Jurkat, Clone E6-1 (cell line): ENCODE measurements at regions not wholly inside any gene's neighbourhood (a gene's known extent, or its start where the extent isn't known, plus 50 kb on each side); places are given as distances from the start of the nearest gene placed in this dataset.
A peak's percentile ranks its signal among the peaks of the same experiment; 100 is the strongest.

Experiments
- DNase-seq: peaks from one replicate; pipeline ENCODE4 v3.0.0-alpha.2; 2011; ENCODE audit warnings: low read depth, low spot score
- H3K4me3 ChIP-seq: 2 replicates; pipeline ENCODE4 v1.5.1; 2011; ENCODE audit warnings: mild to moderate bottlenecking, low read length, control low read depth, moderate library complexity

DNA sequence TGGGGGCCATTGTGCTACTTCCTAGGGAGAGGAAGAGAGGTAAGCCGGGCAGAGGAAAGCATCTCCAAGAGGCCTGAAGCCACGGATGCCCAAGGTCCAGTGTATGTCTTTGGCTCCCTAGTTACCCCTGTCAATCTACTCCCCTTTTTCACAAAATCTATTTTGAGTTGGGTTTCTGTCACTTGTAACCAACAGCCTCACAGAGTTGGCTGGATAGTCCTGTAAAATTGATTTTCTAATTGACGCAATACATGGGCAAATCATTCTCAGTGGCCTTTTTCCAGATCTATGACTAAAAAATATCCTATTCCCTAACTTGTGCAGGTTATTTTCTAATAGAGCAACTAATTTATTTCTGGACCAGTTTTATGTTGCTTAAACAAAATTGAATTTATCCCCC lies 168.4 kb downstream of the IRS1 start:
- no peak overlapping the region for H3K4me3 ChIP-seq
- no peak for DNase-seq

DNA sequence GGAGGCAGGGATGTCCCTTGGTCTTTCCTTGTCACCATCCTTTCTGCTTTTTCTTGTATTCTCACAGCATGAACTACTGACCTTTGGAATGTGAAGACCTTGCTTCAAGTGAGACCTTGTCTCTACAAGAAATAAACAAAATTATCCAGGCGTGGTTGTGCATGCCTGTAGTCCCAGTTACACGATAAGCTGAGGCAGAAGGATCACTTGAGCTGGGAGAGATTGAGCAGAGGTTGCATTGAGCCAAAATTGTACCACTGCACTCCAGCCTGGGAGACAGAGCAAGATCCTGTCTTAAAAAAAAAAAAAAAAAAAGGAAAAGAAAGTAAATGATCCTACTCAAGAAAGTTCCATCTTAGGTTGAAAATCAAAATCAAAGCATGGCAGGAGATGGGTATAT lies 173.7 kb downstream of the IRS1 start:
- DNase-seq = no peak

DNA sequence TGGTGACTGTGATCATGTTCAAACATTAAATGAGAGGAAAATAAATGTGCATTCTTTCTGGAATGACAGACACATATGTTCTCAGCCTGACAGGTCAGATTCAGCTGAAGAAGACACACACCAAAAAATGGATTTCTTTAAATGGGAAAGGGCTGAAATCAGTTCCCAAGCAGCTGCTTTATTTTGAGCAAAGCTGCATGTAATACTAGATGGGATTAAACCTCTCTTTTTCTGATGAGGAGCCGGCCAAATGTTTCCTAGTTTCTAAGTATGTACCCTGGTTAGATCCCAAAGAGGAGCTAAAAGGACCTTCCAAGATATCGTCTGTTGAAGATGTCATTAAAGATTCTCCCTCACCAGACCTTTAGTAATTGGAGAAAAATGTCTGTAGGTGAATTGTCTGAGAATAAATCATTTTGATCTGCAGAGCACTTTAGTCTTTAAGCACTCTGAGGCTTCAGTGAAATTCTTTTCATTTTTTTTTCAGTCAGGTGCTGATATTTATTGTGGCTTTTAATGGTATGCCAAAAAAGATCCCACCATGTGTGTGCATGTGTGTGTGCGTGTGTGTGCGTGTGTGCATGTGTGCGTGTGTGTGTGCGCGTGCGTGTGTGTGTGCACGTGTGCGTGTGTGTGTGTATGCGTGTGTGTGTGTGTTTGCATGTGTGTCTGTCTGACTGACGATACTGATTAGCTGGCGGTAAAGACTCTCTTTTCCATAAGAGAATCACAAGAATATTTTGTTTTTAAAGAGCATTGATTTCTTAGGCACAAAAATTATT lies 175.8 kb downstream of the IRS1 start:
- no peak overlapping the region for H3K4me3 ChIP-seq
- no peak for DNase-seq

More for the DNA sequence above, 173.7 kb downstream of the IRS1 start:
- no peak overlapping the region for H3K4me3 ChIP-seq

DNA sequence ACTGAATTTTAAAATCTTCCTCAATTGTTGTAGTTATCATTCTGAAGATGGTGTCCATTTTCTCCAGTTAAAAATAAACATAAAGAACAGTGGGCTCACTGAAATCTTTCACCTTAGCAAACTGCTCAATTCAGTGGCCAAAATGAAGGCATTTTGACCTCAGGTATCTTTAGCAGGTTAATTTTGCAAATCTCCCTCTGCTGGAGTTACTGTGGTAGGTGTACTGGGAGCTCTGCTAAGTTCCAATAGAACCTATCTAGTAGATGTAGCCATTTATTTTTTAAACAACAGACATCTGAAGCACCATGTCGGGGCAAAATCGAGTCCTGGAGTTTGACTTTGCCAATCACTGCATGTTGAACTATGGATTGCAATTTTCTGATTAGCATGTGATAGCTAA lies 177.1 kb downstream of the IRS1 start:
- no peak for DNase-seq
- no peak overlapping the region for H3K4me3 ChIP-seq

DNA sequence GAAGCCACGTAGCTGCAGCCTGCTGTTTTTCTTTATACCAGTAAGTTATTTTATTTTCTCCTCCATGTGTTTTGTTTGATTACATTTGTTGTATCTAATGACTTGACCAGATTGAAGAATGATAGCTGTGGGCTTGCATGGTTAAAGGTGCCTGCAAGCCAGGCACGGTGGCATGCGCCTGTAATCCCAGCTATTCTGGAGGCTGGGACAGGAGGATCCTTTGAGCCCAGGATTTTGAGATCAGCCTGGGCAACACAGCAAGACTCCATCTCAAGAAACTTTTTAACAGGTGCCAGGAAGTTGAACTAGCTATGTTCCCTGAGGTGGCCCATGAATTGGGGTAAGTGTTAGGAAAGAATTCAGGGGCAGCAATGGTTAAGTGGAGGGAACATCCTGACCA lies 179.4 kb downstream of the IRS1 start:
- no peak overlapping the region for H3K4me3 ChIP-seq
- no peak for DNase-seq

DNA sequence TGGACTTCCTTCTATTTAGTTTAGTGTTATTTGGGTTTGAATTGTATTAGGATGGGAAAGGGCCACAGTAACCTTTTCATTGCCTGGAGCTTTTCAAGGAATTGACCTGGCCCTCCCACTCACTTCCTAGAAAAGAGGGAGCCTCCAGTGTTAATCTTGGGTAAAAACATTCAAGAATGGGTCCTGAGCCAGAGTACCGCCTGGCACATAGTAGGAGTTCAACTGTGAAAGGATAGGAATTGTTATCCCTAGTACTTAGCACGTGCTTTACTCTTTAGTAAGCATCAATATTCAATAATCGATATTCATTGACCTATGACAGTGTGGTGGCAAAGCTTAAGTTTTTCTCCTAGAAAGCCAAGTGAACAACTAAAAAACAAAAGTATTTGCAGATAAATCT lies 179.9 kb downstream of the IRS1 start:
- no peak for DNase-seq

DNA sequence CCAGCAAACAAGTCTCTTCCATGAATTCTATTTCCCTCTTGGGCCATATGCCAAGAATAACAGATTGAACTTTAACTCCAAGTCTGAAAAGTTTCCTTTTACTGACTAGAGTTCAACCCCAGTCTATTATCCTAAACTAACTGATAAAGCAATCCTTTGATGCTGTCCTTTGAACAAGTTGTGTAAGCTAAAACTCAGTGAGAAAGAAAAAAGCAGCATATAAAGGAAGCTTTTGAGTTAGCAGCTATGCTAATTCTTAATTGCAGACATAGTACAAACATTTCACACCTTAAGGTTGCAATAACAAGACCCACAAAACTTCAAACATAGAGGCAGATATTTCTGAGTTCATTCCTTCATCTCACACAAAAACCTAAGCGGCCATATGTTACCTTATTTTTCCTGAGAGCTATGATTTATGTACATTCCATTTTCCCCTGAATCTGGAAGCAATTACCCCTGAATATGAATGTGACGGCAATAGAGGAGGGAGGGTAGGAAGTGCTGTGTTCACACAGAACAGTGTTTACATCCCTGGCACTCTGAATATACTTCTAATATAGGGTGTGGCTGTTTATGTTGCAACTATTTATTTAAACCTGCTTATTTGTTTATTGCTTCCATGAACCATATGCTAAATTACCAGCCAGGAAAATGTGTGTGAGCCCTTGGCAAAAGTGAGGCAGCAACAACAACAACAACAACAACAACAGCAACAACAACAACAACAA lies 180.6 kb downstream of the IRS1 start:
- no peak overlapping the region for H3K4me3 ChIP-seq
- DNase-seq = no peak

More for the DNA sequence above, 179.9 kb downstream of the IRS1 start:
- no peak overlapping the region for H3K4me3 ChIP-seq

DNA sequence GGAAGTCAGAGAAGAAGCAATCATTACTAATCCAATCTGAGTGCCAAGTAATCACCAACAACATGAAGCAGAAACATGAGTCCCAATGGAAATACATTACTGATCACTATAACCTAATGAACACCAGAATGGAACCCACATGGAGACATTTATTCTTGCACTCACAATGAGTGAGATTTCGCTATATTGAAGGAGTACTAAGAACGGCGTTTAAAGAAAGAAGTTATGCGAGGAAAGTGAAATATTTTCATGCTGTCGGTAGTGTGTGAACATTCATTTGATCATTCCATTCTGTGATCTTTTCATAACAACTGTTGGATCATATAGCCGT lies 181.1 kb downstream of the IRS1 start:
- no peak for DNase-seq
- no peak overlapping the region for H3K4me3 ChIP-seq

DNA sequence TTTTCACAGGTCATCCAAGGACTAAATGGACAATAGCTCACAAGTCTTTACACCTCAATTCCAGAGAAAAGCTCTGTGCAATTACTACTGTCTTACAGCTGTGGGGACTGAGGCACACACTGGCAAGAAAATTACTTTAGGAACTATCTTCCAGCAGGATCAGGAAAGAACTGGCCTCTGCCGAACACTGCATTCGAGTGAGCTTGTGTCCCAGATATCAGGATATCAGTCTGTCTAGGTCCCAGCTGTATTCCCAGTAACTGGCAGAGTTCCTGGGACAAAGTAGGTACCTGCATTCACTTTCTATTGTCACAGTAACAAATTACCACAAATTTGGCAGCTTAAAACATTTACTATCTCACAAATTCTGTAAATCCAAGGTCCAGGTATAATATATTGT lies 183.7 kb downstream of the IRS1 start:
- no peak overlapping the region for H3K4me3 ChIP-seq
- DNase-seq = no peak

DNA sequence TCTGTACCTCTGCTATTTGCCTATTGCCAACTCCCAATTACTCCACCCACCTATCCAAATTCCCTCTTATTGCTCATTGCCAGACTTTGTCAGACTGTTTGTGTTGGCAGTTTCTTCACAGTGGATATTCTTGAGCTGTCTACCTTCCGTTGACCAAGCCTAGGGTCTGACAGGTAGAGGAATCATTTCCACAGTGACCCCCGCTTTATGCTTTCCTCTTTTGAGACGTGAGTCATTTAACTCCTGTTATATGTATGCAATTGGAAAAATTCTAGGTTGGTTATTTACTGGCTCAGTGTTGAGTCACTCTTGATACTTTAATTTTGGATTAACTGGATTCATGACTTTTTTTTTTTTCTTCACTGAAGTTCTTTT lies 187.7 kb downstream of the IRS1 start:
- no peak overlapping the region for H3K4me3 ChIP-seq
- DNase-seq = no peak

DNA sequence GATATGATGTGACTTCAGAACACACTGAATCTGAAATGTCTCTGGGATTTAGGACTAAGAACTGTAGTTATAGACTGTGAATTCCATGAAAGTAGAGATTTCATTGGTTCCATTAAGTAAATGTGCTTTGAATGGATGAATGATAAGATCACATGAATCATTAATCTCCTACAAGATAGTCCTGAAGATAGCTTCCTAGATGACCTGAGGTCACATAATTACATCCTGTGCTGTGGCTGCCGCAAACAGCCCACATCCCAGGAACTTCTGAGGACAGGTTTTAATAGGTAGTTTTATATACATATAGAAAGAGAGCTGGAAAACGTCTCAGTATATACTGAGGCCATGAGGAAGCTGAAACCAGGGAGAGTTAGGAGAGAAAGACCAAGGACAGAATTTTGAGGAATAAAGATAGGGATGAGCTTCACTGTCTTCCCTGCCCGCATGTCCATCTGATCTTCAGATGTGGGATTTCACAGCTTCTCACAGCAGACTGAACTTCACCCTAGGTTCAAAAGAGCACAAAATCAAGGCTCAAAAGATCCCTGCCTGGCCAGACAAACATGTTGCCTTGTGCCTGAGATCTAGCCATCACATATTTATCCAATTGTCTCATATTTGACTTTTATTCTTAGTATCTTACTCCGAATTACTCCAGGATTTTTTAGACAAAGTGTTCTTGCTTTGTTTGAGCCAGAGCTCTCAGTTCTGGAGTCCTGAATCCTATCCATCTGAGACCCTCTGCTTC lies 188.2 kb downstream of the IRS1 start:
- H3K4me3 ChIP-seq = no peak overlapping the region
- DNase-seq = no peak

DNA sequence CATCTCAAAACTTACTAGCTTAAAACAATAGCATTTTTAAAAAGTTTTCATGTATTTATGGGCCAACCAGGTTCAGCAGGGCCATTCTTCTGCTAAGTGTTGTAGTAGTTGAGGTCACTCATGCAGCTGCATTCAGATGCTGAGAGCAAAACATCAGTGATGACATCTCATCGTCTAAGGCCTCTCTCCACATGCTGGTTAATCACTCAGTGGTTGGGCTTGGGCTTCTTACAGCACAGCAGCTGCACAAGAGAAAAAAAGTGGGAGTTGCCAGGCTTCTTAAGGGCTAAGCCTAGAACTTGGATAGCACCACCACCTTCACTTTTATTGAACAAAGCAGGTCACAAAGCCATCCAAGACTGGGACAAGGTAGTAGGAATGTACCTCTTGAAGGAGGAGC lies 190.3 kb downstream of the IRS1 start:
- H3K4me3 ChIP-seq = no peak overlapping the region
- DNase-seq = no peak

DNA sequence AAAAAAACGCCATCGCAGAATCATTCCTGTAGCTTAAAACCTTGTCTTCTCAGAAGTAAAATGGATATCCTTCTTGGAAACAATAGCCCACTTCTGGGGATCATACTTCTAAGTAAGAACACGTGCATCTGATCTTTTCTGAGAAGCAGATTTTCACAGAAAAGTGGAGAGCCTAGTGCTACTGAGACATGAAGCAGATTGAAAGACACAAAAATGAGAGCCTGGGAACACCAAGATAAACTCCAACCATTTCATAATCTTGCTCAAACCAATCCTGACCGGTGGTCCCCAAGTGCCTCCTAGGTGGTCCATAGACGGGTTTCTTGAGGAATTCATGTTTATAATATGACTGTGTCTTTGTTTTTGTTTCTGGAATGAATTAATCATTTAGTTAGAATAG lies 191.2 kb downstream of the IRS1 start:
- H3K4me3 ChIP-seq = no peak overlapping the region
- no peak for DNase-seq

DNA sequence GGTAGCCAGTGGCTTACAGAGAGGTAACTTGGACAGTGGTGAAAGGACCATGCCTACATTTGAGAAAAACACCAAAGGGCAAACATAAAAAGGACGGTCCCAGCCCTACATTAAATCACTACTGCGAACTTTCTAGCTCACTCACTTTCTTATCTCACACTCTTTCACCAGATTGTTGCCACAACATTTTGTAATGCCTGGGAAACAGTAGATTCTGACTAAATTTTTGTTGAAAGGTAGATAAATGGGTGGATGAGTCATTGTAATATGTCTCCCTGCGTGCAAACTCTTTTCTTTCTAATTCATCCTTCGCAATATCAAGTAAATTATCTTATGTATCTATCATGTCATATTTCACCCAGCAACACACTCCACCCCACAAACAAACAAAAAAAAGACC lies 192.2 kb downstream of the IRS1 start:
- no peak overlapping the region for H3K4me3 ChIP-seq
- DNase-seq = no peak

DNA sequence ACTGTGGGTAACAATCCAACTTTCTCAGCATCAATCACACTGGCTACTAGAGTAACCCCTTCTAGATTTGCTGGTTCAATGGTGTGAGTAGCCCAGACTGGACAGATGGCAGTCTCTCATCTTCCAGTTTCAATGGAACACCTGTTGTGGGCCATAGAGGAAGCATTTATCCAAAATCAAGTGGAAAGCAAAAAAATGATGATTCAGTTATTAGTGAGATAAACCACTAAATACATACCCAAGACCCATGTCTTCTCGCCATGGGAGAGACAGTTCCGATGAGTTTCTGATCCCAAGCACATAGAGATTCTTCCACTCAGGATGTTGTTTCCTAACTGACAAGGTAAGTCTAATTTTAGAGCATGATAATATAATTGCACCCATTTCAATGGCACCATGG lies 194.0 kb downstream of the IRS1 start:
- no peak for DNase-seq

DNA sequence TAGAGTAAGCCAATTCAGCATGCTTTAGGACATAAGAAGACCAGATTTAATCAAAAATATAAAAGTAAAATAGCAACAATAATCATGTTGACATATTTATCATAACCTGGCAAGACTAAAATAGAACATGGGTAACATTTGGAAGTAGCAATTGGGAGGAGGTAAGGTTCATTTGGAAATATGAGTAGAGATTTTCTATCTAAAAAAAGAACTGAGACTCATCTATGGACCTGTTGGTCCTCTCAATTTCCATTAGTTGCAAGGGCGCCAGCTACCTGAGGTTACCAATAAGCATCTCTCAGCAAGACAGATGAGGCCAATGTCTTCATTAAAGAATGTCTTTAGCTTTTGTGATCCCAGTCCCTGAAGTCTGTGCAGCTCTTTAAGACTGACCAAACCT lies 196.0 kb downstream of the IRS1 start:
- no peak for DNase-seq

More for the DNA sequence above, 194.0 kb downstream of the IRS1 start:
- H3K4me3 ChIP-seq = no peak overlapping the region

DNA sequence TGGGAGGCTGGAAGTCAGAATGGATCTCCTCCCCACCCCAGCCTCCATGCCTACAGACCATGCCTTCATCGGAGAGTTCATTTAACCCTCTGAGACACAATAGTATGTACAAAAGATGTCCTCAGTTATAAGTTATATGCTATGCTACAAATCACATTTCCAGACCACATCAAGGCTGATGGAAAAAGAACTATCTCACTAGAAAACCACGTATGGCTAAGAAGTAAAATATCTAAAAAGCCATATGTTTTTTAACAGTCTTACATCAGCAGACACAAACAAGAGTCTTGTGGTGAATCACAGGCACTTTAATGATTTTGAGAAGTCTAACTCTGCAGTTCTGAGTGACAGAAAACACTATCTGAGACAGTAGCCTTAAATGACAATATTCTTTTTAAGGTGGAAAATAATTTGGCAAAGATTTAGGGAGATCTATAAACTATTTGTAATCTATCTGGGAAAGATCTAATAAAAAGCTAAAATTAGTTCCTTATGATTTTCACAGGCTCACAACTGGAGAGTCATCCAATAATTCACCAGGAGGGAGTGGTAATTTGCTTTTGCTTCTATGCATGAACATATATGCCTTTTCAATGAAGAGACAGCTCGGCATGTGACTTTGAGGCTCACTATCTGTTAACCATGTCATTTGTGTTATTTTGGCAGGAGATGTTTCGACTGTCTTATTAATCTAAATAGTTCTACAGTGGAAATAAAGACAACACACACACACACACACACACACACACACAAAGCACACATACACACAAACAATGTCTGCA lies 197.5 kb downstream of the IRS1 start:
- H3K4me3 ChIP-seq = no peak overlapping the region
- DNase-seq = peak; percentile 5

More for the DNA sequence above, 196.0 kb downstream of the IRS1 start:
- H3K4me3 ChIP-seq = no peak overlapping the region

DNA sequence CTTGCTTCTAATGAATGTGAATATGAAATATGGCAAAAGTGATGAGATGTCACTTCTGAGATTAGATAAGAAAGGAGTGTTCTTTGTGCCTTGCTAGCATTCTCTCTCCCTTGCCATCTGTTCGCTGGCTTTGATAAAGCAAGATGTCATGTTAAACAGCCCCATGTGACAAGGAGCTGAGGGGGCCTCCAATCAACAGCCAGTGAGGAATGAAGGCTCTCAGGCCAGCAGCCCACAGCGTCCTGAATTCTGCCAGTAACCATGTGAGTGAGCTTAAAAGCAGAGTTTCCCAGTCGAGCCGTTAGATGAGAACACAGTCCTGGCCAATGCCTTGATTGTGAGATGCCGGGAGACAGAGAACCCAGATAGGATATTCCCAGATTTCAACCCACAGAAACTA lies 198.8 kb downstream of the IRS1 start:
- no peak for DNase-seq

DNA sequence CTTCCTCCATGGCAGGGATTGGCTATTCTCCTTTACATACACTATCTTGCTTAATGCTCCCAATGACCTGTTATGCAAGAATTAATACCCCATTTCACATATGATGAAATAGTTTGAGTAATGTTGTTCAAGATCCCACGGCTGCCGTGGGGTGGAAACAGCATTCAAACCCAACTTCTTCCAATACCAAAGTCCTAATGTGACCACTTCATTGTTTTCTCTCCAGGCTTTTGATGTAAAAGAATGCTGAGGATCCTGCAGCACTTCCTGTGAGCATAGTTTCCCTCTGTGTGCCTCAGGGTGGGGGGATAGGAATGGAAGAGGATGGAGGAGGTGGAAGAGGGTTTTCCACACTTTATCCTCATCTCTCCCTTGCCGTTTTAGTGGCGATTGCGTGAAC lies 199.4 kb downstream of the IRS1 start:
- no peak overlapping the region for H3K4me3 ChIP-seq
- no peak for DNase-seq

More for the DNA sequence above, 198.8 kb downstream of the IRS1 start:
- H3K4me3 ChIP-seq = no peak overlapping the region
